SU-DHL-6 (cell line): ENCODE measurements at regions not wholly inside any gene's neighbourhood (a gene's known extent, or its start where the extent isn't known, plus 50 kb on each side); places are given as distances from the start of the nearest gene placed in this dataset.

Experiments used
- H2AFZ ChIP-seq: fragments of 200-600 bp; sonication (generic); 2 replicates; pipeline ENCODE4 v1.6.1; 2014; ENCODE audit warnings: low read depth, mild to moderate bottlenecking, moderate library complexity, mixed read lengths, antibody characterized with exemption, low read length; ENCODE audit not compliant: severe bottlenecking
- H3F3A ChIP-seq: fragments of 200-600 bp; shearing (Covaris generic); 2 replicates; pipeline ENCODE4 v1.6.0; 2016; ENCODE audit warnings: antibody characterized with exemption, mild to moderate bottlenecking; ENCODE audit not compliant: insufficient read depth
- H3K27ac ChIP-seq: fragments of 200-600 bp; sonication (generic); 2 replicates; pipeline ENCODE4 v1.5.1; 2016; ENCODE audit warnings: low read depth, mild to moderate bottlenecking, low read length, moderate library complexity, mixed read lengths
- H3K27me3 ChIP-seq: fragments of 200-600 bp; sonication (generic), shearing (Covaris generic); 2 replicates; pipeline ENCODE4 v1.6.0; 2014; ENCODE audit warnings: mild to moderate bottlenecking, low read length
- H3K36me3 ChIP-seq: fragments of 200-600 bp; sonication (generic); 2 replicates; pipeline ENCODE4 v1.6.1; 2014; ENCODE audit warnings: mild to moderate bottlenecking, low read length, mixed read lengths
- H3K4me2 ChIP-seq: fragments of 300-600, 200-600 bp; shearing (Covaris generic), sonication (generic); 2 replicates; pipeline ENCODE4 v1.6.0; 2014; ENCODE audit warnings: low read length, low read depth, mild to moderate bottlenecking; ENCODE audit not compliant: poor library complexity, severe bottlenecking
- H3K4me3 ChIP-seq: fragments of 200-600 bp; sonication (generic); 2 replicates; pipeline ENCODE4 v1.5.1; 2014; ENCODE audit warnings: antibody characterized with exemption, low read length, mild to moderate bottlenecking, mixed read lengths; ENCODE audit not compliant: insufficient read depth, poor library complexity, severe bottlenecking
- H3K79me2 ChIP-seq: fragments of 200-600 bp; sonication (generic); 2 replicates; pipeline ENCODE4 v1.6.1; 2014; ENCODE audit warnings: mild to moderate bottlenecking, low read length, moderate library complexity; ENCODE audit not compliant: insufficient read depth
- H3K9ac ChIP-seq: fragments of 200-600 bp; sonication (generic); 2 replicates; pipeline ENCODE4 v1.7.0; 2014; ENCODE audit warnings: mild to moderate bottlenecking, low read length
- H3K9me2 ChIP-seq: fragments of 200-600 bp; sonication (generic); replicated peaks from 2 replicates; pipeline ENCODE4 v1.6.1; 2014; ENCODE audit warnings: low read length; ENCODE audit not compliant: insufficient read depth
- H3K9me3 ChIP-seq: fragments of 200-600 bp; sonication (generic); 2 replicates; pipeline ENCODE4 v1.6.1; 2014; ENCODE audit warnings: low read length, mixed read lengths; ENCODE audit not compliant: insufficient read depth
- H4K20me1 ChIP-seq: fragments of 200-600 bp; sonication (generic); 2 replicates; pipeline ENCODE4 v1.6.1; 2014; ENCODE audit warnings: low read depth, mild to moderate bottlenecking, antibody characterized with exemption, low read length, moderate library complexity, mixed read lengths
- EZH2phosphoT487 ChIP-seq: fragments of 200-600 bp; sonication (generic), shearing (Covaris generic); conservative IDR thresholded peaks from 2 replicates; pipeline ENCODE4 v1.6.1; 2018; ENCODE audit warnings: mild to moderate bottlenecking, antibody characterized with exemption, low read length, moderate library complexity, mixed read lengths
- TF ChIP-seq, protein P1 (sequence below): fragments of 200-600 bp; sonication (generic); IDR thresholded peaks from one replicate; pipeline ENCODE4 v1.5.1; 2017; ENCODE audit warnings: antibody characterized with exemption, mild to moderate bottlenecking, low read length, moderate library complexity; ENCODE audit not compliant: insufficient read depth, poor library complexity, severe bottlenecking

DNA sequence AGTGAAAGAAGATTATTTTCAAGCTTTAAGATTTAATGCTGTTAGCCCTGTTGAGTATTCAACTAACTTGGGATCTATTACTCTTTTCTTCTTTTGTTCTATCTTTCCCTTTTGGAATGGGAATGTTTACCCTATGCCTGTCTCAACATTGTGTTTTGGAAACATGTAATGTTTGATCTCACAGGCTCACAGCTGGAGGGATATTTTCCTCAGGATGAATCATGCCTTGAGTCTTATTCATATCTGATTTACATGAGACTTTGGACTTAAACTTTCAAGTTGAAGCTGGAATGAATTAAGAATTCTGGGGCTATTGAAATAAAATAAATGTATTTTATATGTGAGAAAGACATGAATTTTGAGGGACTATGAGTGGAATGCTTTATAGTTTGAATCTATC lies 607.8 kb upstream of the PTGER4 start:
- H3K27ac ChIP-seq = no peak overlapping the region
- H3K4me3 ChIP-seq = no peak overlapping the region
- no peaks in the 10 kb centered on the region for H3K9me2 ChIP-seq
- H3K9me3 ChIP-seq = no peaks in the 10 kb centered on the region
- TF ChIP-seq EZH2phosphoT487 = no peak
- TF ChIP-seq, protein P1, sequence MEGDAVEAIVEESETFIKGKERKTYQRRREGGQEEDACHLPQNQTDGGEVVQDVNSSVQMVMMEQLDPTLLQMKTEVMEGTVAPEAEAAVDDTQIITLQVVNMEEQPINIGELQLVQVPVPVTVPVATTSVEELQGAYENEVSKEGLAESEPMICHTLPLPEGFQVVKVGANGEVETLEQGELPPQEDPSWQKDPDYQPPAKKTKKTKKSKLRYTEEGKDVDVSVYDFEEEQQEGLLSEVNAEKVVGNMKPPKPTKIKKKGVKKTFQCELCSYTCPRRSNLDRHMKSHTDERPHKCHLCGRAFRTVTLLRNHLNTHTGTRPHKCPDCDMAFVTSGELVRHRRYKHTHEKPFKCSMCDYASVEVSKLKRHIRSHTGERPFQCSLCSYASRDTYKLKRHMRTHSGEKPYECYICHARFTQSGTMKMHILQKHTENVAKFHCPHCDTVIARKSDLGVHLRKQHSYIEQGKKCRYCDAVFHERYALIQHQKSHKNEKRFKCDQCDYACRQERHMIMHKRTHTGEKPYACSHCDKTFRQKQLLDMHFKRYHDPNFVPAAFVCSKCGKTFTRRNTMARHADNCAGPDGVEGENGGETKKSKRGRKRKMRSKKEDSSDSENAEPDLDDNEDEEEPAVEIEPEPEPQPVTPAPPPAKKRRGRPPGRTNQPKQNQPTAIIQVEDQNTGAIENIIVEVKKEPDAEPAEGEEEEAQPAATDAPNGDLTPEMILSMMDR = no peak
- no peak overlapping the region for H3K4me2 ChIP-seq
- H3K36me3 ChIP-seq = no peaks in the 10 kb centered on the region
- no peaks in the 10 kb centered on the region for H3F3A ChIP-seq
- H4K20me1 ChIP-seq = no peaks in the 10 kb centered on the region
- no peaks in the 10 kb centered on the region for H3K27me3 ChIP-seq
- no peaks in the 10 kb centered on the region for H3K79me2 ChIP-seq
- H3K9ac ChIP-seq = no peak overlapping the region
- H2AFZ ChIP-seq = no peak overlapping the region

DNA sequence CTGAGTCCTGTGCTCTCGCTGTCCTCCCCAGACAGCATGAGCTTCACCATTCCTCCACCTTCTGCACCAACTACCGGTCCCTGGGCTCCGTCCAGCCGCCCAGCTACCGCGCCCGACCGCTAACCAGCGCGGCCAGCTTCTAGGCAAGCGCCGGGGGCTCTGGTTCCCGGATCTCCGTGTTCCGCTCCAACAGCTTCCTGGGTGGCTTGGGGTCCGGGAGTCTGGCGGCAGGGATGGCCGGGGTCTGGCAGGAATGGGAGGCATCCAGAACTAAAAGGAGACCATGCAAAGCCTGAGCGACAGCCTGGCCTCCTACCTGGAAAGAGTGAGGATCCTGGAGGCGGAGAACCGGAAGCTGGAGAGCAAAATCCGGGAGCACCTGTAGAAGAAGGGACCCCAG lies 613.1 kb upstream of the PTGER4 start:
- no peaks in the 10 kb centered on the region for H3F3A ChIP-seq
- H3K9me2 ChIP-seq = no peaks in the 10 kb centered on the region
- H3K27ac ChIP-seq = no peak overlapping the region
- no peak overlapping the region for H3K4me2 ChIP-seq
- no peak overlapping the region for H3K9ac ChIP-seq
- no peaks in the 10 kb centered on the region for H3K79me2 ChIP-seq
- no peaks in the 10 kb centered on the region for H3K9me3 ChIP-seq
- H3K36me3 ChIP-seq = no peaks in the 10 kb centered on the region
- no peaks in the 10 kb centered on the region for H3K27me3 ChIP-seq
- no peak overlapping the region for H3K4me3 ChIP-seq
- H4K20me1 ChIP-seq = no peaks in the 10 kb centered on the region
- H2AFZ ChIP-seq = no peak overlapping the region
- TF ChIP-seq, protein P1 = no peak
- no peak for TF ChIP-seq EZH2phosphoT487

DNA sequence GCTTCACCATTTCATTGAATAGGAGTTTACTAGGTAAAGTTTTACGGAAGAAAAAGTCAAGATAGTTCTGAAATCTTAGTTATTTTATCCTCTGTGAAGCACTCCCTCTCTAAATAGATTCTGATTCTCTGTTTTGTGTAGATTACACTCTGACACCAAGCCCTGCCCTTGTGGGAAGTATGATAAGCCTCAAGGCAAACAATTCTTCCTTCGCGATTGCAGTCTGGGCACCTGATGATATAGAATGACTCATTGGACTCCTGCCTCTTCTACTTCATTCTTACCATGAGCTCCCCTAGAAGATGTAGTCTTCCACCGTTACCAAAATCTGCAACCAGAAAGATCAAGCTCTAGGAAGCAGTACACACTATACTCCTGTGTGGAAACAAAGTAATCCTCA lies 626.9 kb upstream of the PTGER4 start:
- Histone ChIP-seq H3K9me2 (no peaks in the 10 kb centered on the region), H3K27ac (no peak overlapping the region), H3K4me2 (no peak overlapping the region), H3K9me3 (no peaks in the 10 kb centered on the region), H3K36me3 (no peaks in the 10 kb centered on the region; the same call in 1 of the 2 replicates), H3K27me3 (no peaks in the 10 kb centered on the region), H2AFZ (no peak overlapping the region), H3F3A (no peaks in the 10 kb centered on the region), H3K4me3 (no peak overlapping the region), H4K20me1 (no peaks in the 10 kb centered on the region), H3K9ac (no peak overlapping the region), H3K79me2 (no peaks in the 10 kb centered on the region)
- TF ChIP-seq, protein P1 = no peak
- TF ChIP-seq EZH2phosphoT487 = no peak

DNA sequence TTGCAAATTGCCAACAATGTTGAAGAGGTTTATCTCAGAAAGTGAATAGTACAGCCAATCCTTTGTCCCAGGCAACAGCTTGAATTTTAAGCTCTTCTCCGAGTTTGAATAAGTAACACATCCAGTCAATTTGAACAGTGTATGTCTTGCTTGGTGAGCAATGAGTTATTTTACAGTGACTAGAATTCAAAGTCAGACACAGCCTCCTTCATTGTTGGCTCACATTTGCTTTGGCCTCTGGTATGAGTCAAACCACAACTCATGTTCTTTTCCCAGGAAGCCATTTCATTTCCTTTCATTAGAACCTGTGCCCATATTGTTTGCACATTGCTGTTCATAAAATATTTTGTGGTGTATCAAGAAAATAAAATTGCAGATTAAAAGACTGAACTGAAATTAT lies 622.0 kb upstream of the DAB2 start:
- no peak overlapping the region for H3K4me3 ChIP-seq
- no peak overlapping the region for H3K9ac ChIP-seq
- H3K27me3 ChIP-seq = no peaks in the 10 kb centered on the region
- no peak overlapping the region for H3K27ac ChIP-seq
- TF ChIP-seq EZH2phosphoT487 = no peak
- TF ChIP-seq, protein P1 = no peak
- no peaks in the 10 kb centered on the region for H3K79me2 ChIP-seq
- H3K36me3 ChIP-seq = no peaks in the 10 kb centered on the region; the same call in 1 of the 2 replicates
- no peaks in the 10 kb centered on the region for H3K9me3 ChIP-seq
- no peaks in the 10 kb centered on the region; the same call in 1 of the 2 replicates for H3F3A ChIP-seq
- no peak overlapping the region for H3K4me2 ChIP-seq
- H2AFZ ChIP-seq = peak overlapping the region; percentile 62
- H4K20me1 ChIP-seq = no peaks in the 10 kb centered on the region
- H3K9me2 ChIP-seq = no peaks in the 10 kb centered on the region
